ENCODE measurements at regions not wholly inside any gene's neighbourhood (a gene's known extent, or its start where the extent isn't known, plus 50 kb on each side); places are given as distances from the start of the nearest gene placed in this dataset.
A peak's percentile ranks its signal among the peaks of the same experiment; 100 is the strongest.

DNA sequence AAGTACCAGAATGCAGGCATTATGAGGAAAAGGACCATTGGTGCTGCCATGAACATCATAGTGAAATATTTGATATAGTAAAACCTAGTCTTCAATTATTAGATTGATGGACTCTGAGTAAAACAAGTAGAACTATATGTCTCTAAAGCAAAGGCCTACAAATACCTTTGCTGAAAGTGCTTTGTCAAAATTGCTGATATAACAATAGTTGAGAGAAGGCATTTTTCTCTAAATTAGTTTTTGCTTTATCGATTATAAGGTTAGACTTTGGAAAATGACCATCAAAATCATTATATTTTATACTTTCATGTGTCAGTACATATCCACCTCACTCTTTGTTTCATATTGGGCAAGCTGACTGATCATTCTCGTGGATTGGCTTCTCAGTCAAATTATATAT, 836.0 kb upstream of the FBXO33 start:
- CTCF ChIA-PET, result no interaction called here
- POLR2A ChIA-PET, result no interaction called here
- Histone ChIP-seq H3K4me3 (no peak overlapping the region), H3K4me2 (no peak overlapping the region), H3K27ac (no peak overlapping the region), H3K9me3 (no peaks in the 10 kb centered on the region), H3K4me1 (no peaks in the 10 kb centered on the region)
- ATAC-seq, result no peak
- 2% methylated on average over 2 of the region's 2 CpGs for WGBS (ENCODE audit: missing lambda C conversion rate)
- TF ChIP-seq MYC (IDR thresholded peaks at IDR 0.05; ENCODE audit: borderline replicate concordance, low read length), result no peak
- peak; percentile 16 for TF ChIP-seq MAFK (IDR thresholded peaks at IDR 0.05; ENCODE audit: partially characterized antibody)
- FAIRE-seq, result no peak
- DNase-seq (ENCODE audit: low read depth in 1 of 2, low spot score in 1 of 2), result no peak

DNA sequence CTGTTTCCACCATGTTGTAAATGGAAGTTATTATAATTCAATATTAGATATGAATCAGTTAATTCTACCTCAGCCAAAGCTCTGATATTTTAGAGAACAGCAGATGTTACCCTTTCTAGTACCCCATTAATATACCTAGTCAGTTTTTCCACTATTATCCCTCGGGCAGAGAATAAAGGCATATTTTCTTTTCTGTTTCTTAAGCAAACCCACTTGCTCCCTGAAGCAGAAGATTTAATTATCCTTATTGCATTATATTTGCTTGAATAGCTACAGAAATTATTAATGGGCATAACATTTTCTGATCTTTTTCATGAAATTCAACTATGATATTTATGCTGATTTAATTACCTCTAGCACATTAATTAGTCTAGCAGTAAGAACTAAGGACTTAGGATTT, 832.9 kb upstream of the FBXO33 start:
- Histone ChIP-seq H3K4me1 (no peaks in the 10 kb centered on the region), H3K9me3 (no peaks in the 10 kb centered on the region), H3K4me2 (no peak overlapping the region), H3K4me3 (no peak overlapping the region), H3K27ac (no peak overlapping the region)
- WGBS (ENCODE audit: missing lambda C conversion rate), result 7% methylated on average over 1 of the region's 1 CpG
- POLR2A ChIA-PET, result no interaction called here
- ATAC-seq (no peak), DNase-seq (ENCODE audit: low read depth in 1 of 2, low spot score in 1 of 2) (no peak), FAIRE-seq (no peak)
- TF ChIP-seq SMC3 (IDR thresholded peaks at IDR 0.05), result no peak
- TF ChIP-seq, protein P1, sequence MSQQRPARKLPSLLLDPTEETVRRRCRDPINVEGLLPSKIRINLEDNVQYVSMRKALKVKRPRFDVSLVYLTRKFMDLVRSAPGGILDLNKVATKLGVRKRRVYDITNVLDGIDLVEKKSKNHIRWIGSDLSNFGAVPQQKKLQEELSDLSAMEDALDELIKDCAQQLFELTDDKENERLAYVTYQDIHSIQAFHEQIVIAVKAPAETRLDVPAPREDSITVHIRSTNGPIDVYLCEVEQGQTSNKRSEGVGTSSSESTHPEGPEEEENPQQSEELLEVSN (IDR thresholded peaks at IDR 0.05; ENCODE audit: borderline replicate concordance, low read depth), result no peak
- no peak for TF ChIP-seq NPAS2 (CRISPR knock-in tag; IDR thresholded peaks at IDR 0.05; ENCODE audit: borderline replicate concordance)
- TF ChIP-seq, protein P2, sequence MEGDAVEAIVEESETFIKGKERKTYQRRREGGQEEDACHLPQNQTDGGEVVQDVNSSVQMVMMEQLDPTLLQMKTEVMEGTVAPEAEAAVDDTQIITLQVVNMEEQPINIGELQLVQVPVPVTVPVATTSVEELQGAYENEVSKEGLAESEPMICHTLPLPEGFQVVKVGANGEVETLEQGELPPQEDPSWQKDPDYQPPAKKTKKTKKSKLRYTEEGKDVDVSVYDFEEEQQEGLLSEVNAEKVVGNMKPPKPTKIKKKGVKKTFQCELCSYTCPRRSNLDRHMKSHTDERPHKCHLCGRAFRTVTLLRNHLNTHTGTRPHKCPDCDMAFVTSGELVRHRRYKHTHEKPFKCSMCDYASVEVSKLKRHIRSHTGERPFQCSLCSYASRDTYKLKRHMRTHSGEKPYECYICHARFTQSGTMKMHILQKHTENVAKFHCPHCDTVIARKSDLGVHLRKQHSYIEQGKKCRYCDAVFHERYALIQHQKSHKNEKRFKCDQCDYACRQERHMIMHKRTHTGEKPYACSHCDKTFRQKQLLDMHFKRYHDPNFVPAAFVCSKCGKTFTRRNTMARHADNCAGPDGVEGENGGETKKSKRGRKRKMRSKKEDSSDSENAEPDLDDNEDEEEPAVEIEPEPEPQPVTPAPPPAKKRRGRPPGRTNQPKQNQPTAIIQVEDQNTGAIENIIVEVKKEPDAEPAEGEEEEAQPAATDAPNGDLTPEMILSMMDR (IDR thresholded peaks at IDR 0.05), result no peak
- no peak for TF ChIP-seq RFX5 (IDR thresholded peaks at IDR 0.05)
- no peak for TF ChIP-seq KDM1A (IDR thresholded peaks at IDR 0.05; ENCODE audit: low read depth)
- TF ChIP-seq ZFP36 (IDR thresholded peaks at IDR 0.05; ENCODE audit: borderline replicate concordance, partially characterized antibody), result no peak
- TF ChIP-seq PHF8 (IDR thresholded peaks at IDR 0.05; ENCODE audit: borderline replicate concordance, low read depth), result no peak
- no peak for TF ChIP-seq RNF2 (IDR thresholded peaks at IDR 0.05; ENCODE audit: borderline replicate concordance, low read depth)
- CTCF ChIA-PET, result no interaction called here

DNA sequence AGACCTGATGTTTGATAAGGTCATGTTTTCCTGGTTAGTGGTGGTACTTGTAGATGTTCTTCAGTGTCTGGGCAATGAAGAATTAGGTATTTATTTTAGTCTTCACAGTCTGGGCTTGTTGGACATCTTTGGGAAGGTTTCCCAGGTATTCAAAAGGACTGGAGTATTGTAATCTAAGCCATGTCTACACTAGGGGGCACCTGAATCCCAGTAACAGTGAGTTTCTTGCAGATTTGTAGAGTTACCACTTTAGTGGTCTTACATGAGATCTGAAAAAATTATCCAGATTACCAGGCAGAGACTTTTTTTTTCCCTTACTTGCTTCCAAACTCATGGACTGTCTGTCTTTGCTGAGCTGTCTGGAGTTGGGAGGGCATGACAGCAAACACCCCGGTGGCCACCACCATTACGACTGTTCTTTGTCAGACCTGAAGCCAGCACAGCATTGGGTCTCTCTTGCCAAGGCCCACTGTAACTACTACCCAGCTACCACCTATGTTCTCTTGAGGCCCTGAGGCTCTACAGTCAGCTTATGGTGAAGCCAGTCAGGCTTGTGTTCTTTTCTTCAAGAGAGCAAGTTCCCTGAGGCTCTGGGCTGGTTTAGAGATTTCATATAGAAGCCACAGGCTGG, 820.7 kb upstream of the FBXO33 start:
- ChIA-PET CTCF (no interaction called here), POLR2A (no interaction called here)
- no peak for FAIRE-seq
- WGBS (ENCODE audit: missing lambda C conversion rate), result 14% methylated on average over 2 of the region's 2 CpGs
- Histone ChIP-seq H3K27ac (no peak overlapping the region), H3K4me1 (no peaks in the 10 kb centered on the region), H3K9me3 (0 out of 3 replicates have a peak, but pooled peaks cover 3% of the 10 kb centered on the region), H3K4me3 (no peak overlapping the region), H3K4me2 (no peak overlapping the region)
- ATAC-seq, result no peak
- no peak for DNase-seq (ENCODE audit: low read depth in 1 of 2, low spot score in 1 of 2)
- TF ChIP-seq NFE2L2 (conservative IDR thresholded peaks at IDR 0.05; ENCODE audit: low read length) (no peak), HOXB13 (CRISPR knock-in tag; IDR thresholded peaks at IDR 0.05; ENCODE audit: low read depth) (no peak), POLR2A (IDR thresholded peaks at IDR 0.05; ENCODE audit: low read length) (no peak), GATA3 (IDR thresholded peaks at IDR 0.05; ENCODE audit: borderline replicate concordance) (no peak), CHD4 (IDR thresholded peaks at IDR 0.05; ENCODE audit: borderline replicate concordance) (no peak), EP300 (IDR thresholded peaks at IDR 0.05) (no peak), KDM5A (IDR thresholded peaks at IDR 0.05) (no peak), ZSCAN20 (CRISPR knock-in tag; IDR thresholded peaks at IDR 0.05) (no peak), MYC (IDR thresholded peaks at IDR 0.05; ENCODE audit: borderline replicate concordance, low read length) (no peak), FOSB (CRISPR knock-in tag; IDR thresholded peaks at IDR 0.05) (no peak), RAD21 (conservative IDR thresholded peaks at IDR 0.05 in 1 of 2, IDR thresholded peaks at IDR 0.05 in 1 of 2) (no peak), HOXA7 (CRISPR knock-in tag; IDR thresholded peaks at IDR 0.05) (no peak), ZFP36 (IDR thresholded peaks at IDR 0.05; ENCODE audit: borderline replicate concordance, partially characterized antibody) (no peak), SREBF2 (IDR thresholded peaks at IDR 0.05) (no peak)
- TF ChIP-seq, protein P3, sequence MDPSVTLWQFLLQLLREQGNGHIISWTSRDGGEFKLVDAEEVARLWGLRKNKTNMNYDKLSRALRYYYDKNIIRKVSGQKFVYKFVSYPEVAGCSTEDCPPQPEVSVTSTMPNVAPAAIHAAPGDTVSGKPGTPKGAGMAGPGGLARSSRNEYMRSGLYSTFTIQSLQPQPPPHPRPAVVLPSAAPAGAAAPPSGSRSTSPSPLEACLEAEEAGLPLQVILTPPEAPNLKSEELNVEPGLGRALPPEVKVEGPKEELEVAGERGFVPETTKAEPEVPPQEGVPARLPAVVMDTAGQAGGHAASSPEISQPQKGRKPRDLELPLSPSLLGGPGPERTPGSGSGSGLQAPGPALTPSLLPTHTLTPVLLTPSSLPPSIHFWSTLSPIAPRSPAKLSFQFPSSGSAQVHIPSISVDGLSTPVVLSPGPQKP (IDR thresholded peaks at IDR 0.05; ENCODE audit: low read depth, low read length), result no peak
- TF ChIP-seq, protein P4, sequence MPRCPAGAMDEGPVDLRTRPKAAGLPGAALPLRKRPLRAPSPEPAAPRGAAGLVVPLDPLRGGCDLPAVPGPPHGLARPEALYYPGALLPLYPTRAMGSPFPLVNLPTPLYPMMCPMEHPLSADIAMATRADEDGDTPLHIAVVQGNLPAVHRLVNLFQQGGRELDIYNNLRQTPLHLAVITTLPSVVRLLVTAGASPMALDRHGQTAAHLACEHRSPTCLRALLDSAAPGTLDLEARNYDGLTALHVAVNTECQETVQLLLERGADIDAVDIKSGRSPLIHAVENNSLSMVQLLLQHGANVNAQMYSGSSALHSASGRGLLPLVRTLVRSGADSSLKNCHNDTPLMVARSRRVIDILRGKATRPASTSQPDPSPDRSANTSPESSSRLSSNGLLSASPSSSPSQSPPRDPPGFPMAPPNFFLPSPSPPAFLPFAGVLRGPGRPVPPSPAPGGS (IDR thresholded peaks at IDR 0.05), result no peak
- TF ChIP-seq, protein P5, sequence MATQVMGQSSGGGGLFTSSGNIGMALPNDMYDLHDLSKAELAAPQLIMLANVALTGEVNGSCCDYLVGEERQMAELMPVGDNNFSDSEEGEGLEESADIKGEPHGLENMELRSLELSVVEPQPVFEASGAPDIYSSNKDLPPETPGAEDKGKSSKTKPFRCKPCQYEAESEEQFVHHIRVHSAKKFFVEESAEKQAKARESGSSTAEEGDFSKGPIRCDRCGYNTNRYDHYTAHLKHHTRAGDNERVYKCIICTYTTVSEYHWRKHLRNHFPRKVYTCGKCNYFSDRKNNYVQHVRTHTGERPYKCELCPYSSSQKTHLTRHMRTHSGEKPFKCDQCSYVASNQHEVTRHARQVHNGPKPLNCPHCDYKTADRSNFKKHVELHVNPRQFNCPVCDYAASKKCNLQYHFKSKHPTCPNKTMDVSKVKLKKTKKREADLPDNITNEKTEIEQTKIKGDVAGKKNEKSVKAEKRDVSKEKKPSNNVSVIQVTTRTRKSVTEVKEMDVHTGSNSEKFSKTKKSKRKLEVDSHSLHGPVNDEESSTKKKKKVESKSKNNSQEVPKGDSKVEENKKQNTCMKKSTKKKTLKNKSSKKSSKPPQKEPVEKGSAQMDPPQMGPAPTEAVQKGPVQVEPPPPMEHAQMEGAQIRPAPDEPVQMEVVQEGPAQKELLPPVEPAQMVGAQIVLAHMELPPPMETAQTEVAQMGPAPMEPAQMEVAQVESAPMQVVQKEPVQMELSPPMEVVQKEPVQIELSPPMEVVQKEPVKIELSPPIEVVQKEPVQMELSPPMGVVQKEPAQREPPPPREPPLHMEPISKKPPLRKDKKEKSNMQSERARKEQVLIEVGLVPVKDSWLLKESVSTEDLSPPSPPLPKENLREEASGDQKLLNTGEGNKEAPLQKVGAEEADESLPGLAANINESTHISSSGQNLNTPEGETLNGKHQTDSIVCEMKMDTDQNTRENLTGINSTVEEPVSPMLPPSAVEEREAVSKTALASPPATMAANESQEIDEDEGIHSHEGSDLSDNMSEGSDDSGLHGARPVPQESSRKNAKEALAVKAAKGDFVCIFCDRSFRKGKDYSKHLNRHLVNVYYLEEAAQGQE (IDR thresholded peaks at IDR 0.05), result no peak

All from A549 (cell line).